Left colon (tissue), 2 donors: ENCODE measurements at regions not wholly inside any gene's neighbourhood (a gene's known extent, or its start where the extent isn't known, plus 50 kb on each side); places are given as distances from the start of the nearest gene placed in this dataset.

Experiments
- ATAC-seq: fragments of 200-7000 bp; cut with Tn5 transposase; one replicate; pipeline ENCODE4 v1.9.1; 2020; ENCODE audit warnings: mild to moderate bottlenecking, moderate library complexity
- DNase-seq, 2 donors: peaks; one replicate each; pipeline ENCODE4 v3.0.0-alpha.2; 2020
- intact Hi-C, 2 donors: fragments of 100-400 bp; cut with DNase I in 1 of 2; cut with micrococcal nuclease in 1 of 2; formaldehyde crosslinking; loops; one replicate each; pipeline versions ENCODE4 v1.11.2 to v1.14.0; 2022; cut with DNase I, micrococcal nuclease
- donor health status: DM: no; HTN: no; CAD: no.
- donor health status: DM: yes; HTN: yes; CAD: no.

DNA sequence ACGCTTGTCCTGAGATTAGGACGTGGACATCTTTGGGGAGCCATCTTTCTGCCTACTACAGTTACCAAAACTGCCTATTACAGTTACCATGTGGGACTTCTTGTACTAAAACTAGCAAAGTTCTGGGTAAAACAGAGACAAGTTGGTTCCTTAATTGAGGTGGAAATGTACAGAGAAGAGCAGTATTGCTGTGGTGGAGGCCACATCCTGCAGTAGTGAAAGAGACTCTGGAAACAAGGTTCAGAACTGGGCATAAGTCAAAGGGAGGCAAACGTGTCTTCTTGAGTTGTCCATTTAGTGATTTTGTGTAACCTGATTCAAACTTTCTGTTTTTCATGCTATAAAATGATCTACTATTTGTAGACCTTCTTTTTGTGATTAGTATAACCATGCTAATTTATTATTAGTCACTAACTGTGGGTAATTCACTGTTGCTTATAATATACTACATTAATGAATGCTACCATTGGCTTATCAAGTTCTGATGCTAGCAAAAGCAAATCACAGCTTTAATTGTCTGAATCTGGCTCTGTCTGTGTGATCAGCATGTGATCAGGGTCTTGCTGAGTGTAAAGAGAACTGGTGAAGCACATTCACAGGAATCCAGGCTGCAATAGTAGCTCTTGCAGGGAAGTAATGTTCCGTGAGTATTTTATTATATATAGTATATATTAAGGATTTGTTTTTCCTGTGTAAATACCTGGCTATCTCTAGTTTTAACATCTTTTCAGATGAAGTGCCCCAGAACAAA, 207.9 kb upstream of the GAP43 start:
- ATAC-seq = no peak
- intact Hi-C loops = no loop called here

DNA sequence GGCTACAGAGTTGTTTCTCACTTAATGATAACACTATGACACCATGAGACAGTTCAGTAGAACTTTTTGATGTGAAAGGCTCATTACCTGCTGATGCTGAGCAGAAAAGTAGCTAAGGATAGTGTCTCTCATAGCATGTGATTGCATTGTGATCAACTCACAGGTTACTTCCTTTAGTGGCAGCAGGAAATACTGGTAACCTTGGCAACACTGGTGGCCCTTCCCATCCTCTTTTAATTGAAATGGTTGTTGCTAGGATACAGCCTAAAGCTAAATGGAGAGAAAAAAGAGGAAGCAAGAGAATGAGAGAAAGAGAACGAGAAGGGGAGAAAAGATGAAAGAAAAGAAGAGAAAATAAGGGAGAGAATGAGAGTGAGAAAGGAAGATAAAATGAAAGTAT, 204.7 kb upstream of the GAP43 start:
- intact Hi-C loops = no loop called here
- DNase-seq (no peak), ATAC-seq (no peak)

More for the DNA sequence above, 207.9 kb upstream of the GAP43 start:
- no peak for DNase-seq

DNA sequence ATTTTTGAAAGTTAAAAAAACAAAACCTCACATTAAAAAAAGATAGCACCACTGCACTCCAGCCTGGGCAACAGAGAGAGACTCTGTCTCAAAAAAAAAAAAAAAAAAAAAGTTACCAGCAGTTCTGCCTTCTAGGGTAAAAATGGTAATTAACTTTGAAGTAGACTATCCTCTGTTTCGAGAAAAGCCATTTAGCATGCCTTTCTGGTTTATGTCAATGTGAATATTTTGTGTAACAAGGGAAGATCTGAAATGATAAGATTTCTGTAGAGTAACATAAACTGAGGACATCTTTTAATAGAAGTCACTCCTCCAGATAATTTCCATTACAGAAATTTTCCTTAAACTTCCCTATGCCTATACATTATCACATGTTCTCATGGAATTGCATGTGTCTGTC, 203.2 kb upstream of the GAP43 start:
- intact Hi-C loops = no loop called here
- ATAC-seq (no peak), DNase-seq (no peak)

DNA sequence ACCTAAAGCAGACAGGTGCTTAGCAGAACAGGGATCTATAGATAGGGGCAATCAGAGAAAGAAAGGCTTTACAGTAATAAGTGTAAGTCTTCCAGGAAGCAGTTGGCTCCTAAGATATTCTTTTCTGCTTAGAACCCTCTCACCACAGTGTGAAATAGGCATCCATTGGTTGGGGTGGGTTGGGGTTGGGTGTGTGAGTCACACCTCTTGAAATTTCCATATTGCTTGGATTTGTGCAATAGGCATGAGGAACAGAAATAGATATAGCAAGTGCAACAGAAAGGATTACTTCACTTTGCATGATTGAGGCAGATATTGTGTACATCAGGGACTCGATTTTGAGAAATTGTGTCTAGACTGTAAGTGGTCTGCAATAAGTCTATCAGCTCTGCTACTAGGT, 200.1 kb upstream of the GAP43 start:
- ATAC-seq (no peak), DNase-seq (no peak)
- intact Hi-C loops = no loop called here

DNA sequence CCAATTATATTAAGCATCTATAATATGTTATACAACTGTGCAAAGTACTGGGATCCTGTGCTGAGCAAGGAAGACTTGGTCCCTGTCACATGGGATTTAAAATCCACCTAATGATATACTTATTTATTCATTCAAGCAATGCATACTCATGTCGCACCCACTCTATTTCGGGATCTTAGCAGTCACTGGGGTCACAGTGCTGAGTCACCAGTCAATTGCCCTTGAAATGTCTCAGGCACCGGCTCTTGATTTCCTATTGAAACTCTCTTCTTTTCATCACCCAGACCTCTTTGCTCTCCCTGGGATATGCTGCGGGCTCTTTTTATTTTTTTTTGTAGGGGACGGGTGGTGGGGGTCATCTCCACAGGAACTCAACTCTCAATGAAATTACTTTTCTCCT, 194.5 kb upstream of the GAP43 start:
- ATAC-seq = no peak
- no peak for DNase-seq

DNA sequence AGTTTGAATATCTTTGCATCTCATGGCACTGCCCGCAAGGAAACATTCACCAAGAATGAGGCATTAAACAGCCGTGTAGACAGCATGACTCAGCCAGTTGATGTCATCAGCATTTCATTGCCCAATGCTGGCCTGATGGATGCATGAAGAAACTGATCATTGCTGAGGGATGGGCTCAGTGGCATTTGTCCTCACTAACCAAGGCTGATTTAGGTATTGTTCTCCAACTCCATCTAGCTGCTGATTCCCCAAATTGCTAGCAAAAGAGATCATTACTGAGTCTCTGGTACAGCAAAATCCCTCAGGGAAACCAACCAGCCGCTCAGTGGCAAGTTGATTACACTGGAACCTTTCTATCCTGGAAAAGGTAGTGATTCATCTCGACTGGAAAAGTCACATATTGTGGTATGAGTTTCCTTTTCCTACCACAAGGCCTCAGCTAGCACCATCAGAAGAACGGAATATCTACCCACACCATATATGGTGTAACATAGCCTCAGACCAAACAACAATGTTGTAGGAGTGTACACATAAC, 186.5 kb upstream of the GAP43 start:
- intact Hi-C loops = no loop called here
- ATAC-seq (no peak), DNase-seq (no peak)

More for the DNA sequence above, 194.5 kb upstream of the GAP43 start:
- intact Hi-C loops = no loop called here

DNA sequence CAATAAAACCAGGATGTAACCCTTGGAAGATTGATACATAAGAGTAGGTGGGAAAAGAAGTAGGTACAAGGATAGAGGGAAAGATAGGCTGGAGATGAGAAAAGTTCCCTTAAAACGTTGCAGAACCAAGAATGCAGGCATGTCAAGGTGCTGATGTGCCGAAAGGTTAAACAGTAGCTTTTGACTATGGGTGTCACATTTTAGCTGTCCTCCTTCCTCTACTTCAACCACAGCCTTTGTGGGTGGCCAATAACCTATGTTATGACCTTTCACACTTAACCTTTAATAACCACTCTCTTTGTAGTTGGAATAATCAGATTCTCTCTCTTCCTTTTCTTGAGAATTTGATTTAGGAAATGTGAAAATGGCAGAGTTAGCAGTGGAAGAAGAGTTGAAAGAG, 184.5 kb upstream of the GAP43 start:
- intact Hi-C loops = no loop called here
- ATAC-seq (no peak), DNase-seq (no peak)

DNA sequence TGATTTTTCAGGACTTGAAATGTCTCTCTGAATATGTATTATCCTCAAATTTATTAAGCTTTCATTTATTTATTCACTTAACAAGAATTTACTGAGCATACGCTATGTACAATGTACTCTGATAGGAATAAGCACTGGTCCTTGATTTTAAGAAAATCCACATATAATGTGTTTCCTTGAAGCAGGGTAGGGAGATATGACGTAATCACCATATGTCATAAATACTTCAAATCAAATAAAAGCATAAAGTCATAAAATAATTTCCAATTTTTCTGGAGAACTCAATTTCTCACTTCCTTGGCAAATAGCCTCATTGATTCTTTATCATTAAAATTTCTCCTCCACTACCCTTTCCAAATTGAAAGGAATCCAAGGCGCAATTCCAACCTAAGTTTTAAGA, 177.8 kb upstream of the GAP43 start:
- ATAC-seq = no peak
- intact Hi-C loops = no loop called here
- no peak for DNase-seq

DNA sequence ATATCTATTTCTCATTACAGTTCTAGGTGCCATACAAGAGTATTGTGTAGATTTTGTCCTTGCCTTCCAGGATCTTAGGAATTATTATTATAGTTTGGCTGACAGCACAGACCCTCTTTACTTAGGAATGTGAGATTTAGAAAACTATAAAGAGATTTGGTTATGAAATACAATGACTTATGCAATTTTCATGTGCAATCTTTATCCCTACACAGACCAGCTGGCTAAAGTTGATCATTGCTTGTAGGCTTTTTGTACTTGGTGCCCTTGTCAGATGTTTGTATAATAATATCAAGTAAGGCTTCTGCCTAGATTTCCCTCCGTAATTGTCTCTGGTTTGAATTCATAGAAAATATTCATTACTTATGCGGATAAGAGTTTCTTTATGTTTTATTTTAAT, 174.5 kb upstream of the GAP43 start:
- DNase-seq (no peak), ATAC-seq (no peak)
- intact Hi-C loops = no loop called here

DNA sequence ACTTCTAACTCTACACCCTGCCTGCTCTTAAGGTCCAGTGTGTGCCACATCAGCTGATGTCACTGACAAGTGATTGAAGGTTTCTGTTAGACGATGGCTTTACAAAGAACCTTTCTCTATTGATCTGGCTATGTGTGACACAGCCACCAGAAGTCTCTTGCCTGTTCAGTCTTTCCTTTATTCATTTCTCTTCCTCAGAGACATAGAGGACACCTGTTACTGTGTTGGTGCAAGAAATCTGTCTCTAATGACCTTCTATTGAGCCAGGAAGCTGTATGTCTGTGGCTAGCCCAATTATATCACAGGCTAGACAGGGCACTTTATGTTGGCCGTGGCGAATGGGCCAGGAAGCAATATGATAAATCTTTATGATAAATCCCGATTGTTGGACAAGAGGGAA, 173.3 kb upstream of the GAP43 start:
- ATAC-seq = no peak

DNA sequence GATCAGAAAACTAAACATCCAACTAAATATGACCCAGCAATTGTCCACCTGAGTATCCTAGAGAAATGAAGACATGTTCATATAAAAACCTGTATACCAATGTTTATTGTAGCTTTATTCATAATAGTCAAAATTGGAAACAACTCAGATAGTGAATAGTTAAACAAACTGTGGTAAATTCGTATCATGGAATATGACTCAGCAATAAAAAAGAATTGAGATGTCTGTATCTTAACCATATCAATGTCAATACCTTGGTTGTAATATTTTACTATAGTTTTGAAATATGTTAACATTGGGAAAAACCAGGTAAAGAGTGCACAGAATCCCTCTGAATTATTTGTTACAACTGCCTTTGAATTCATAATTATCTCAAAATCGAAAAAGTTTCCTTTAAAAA, 159.3 kb upstream of the GAP43 start:
- no peak for ATAC-seq
- intact Hi-C loops = no loop called here
- no peak for DNase-seq

More for the DNA sequence above, 173.3 kb upstream of the GAP43 start:
- no peak for DNase-seq
- intact Hi-C loops = no loop called here

DNA sequence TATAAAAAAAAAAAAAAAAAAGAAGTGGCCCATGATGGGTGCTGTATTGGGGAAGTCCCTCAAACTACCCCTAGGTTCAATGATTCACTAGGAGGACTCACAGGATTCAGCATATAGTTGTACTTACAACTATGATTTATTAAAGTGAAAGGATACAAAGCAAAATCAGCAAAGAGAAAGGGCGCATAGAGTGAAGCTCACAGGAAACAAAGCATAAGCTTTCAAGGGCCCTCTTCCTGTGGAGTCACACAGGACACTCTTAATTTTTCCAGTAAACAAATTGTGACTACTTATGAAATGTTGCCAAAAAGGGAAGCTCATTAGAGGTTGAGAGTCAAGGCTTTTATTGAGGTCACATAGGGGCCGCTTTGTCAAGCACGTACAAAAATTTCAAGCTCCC, 153.7 kb upstream of the GAP43 start:
- ATAC-seq = no peak
- intact Hi-C loops = no loop called here
- DNase-seq = no peak

DNA sequence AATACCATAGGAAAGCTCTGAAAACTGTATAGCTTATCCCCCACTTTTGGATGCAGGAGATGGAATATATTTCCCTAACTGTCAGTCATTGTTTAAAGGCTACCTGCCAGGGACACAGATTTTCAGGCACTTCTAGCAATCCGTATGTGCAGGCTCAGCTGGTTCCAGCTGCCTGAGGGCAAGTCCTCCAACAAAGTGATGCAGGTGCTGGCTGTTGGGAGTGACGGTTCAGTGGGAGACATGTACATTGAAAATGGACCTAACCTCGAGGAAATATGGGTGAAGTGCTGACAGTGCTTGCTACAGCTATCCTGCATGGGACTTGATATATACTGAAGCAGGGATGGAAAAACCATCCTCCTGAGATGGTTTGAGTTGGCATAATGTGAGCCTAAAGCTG, 153.1 kb upstream of the GAP43 start:
- intact Hi-C loops = no loop called here
- ATAC-seq (no peak), DNase-seq (no peak)

DNA sequence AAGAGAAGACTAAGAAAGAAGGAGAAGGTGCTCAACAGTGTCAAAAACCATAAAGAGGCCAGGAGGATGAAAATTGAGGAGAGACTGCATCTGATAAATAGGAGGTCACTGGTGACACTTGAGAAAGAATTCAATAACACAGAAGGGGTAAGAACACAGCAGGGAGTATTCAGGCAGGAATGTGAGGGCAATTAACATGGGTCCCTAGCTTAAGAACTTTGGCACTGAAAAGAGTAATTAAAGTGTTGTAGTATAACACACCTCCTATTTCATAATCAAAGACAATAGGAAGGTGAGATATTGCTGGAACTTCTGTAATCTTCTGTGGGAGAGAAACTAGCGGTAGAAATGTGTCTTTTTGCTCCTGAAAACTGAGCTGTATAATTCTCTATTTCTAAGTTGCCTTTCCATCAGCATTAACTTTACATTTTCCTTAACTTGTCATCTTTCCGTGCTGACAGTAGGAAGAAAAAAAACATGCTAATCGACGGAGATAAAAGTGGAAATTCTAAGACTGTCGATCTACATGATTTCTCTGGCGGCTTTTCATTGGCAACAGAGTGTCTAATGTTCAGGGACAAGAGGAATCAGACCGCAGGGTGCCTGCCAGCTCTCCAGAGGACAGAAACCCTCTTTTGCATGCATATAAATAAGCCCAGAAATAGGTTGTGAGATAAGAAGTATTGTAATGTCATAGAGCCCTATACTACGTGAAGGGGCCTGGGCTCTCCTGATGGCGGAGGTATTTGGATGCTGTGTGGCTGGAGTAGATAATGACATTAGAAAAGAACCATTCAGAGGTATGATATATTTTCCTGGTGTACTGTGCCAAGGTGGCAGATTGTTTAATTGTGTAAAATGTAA, 147.9 kb upstream of the GAP43 start:
- ATAC-seq = no peak

DNA sequence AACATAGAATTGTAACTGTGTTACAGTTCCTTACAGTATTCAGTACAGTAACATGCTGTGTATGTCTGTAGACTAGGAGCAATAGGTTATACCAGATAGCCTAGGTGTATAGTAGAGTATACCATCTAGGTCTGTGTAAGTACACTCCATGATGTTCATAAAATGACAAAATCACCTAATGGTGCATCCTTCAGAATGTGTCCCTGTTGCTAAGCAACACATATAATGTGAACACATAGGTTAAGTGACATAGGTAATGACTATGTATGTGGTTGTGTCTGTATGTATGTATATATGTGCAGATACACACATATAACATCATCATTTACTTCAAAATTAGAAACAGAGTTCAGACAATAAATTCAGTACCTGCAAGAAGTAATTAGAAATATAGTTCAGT, 146.8 kb upstream of the GAP43 start:
- intact Hi-C loops = no loop called here
- DNase-seq = no peak
- no peak for ATAC-seq

More for the DNA sequence above, 147.9 kb upstream of the GAP43 start:
- no peak for DNase-seq
- intact Hi-C loops = no loop called here

DNA sequence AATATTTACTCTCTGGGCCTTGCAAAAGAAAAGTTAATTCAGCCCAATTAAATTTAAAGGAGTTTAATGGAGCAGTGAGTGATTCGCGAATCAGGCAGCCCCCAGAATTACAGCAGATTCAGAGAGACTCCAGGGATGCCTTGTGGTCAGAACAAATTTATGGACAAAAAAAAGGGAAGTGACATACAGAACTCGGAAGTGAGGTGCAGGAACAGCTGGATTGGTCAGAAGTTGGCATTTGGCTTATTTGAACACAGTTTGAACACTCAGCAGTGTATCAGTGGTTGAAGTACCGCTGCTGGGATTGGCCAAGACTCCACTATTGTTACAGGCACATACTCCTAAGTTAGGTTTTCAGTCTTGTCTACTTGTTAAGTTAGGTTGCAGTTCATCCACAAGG, 145.0 kb upstream of the GAP43 start:
- intact Hi-C loops = no loop called here
- ATAC-seq (no peak), DNase-seq (no peak)

DNA sequence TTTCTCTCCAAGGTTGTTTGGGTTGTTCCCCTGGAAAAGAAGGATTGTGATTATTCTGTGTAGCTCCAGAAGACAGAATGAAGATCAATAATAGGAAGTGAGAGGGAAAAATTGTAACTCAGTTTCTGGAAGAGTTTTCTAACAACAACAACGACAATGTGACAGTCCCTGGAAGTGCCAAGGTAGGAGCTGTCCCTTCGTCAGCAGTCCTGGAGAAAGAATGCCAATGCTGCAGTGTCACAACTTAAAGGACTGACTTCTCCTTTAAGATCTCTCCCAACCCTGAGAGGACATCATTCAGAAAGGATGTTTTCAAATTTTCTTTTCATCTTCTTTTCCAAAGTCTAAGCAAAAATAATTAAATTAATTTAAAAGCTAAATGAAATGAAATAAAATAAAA, 136.4 kb upstream of the GAP43 start:
- intact Hi-C loops = no loop called here
- no peak for DNase-seq

DNA sequence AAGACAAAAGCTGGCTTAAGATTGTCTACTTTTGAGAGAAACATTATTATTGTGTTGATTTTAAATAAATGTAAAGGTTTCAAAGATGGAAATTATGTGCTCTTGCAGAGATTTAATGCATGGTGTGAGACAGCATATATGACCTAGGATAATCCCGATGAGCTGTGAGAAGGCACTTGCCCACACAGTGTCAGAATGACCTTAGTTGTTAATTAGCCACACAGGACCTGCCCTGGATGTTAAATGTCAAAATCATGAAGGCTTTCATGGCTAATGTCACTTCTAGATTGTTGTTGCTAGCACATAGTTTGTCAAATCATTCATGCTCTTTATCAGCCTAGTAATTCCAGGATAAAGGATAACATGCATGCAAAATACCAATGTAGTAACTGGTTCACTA, 135.3 kb upstream of the GAP43 start:
- intact Hi-C loops = no loop called here
- DNase-seq (no peak), ATAC-seq (no peak)

More for the DNA sequence above, 136.4 kb upstream of the GAP43 start:
- ATAC-seq = no peak

DNA sequence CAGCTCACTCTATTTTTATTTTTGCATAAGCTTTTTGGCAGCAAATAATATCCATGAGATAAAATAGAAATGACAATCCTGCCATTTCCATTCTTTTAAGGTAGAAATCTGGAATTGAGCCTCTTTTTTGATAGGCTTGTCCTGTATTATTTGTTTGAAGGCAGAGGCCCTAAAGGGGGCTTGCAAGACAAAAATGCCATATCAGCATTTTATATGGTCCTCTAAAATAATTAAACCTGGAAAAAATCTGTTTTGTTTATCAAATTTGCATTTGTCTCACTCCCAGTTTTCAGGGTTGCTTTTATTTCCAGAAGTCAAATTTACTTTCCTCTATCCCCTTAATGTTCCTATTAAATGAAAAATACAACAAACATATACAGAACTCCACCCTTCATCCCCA, 134.9 kb upstream of the GAP43 start:
- ATAC-seq = no peak
- intact Hi-C loops = no loop called here
- no peak for DNase-seq

DNA sequence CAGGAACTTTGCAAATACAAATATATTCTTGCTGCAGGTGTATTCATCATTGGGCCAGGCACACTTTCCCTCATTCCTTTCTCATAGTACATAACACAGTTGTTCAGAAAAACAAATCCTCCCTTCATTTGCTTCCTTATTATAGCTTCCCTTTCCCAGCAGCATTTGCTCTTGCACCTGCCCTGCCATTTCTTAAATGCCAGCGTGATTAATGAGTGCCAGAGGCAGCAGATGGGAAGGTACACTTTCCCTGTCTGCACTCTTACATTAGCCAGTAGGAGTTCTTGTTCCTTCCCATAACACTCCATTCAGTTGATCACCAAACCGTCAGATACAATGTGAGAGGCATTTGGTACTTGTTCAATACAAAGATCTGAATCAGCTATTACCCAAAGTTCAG, 128.5 kb upstream of the GAP43 start:
- ATAC-seq = no peak
- intact Hi-C loops = no loop called here
- DNase-seq = no peak
